ENCODE measurements at regions not wholly inside any gene's neighbourhood (a gene's known extent, or its start where the extent isn't known, plus 50 kb on each side); places are given as distances from the start of the nearest gene placed in this dataset.

DNA sequence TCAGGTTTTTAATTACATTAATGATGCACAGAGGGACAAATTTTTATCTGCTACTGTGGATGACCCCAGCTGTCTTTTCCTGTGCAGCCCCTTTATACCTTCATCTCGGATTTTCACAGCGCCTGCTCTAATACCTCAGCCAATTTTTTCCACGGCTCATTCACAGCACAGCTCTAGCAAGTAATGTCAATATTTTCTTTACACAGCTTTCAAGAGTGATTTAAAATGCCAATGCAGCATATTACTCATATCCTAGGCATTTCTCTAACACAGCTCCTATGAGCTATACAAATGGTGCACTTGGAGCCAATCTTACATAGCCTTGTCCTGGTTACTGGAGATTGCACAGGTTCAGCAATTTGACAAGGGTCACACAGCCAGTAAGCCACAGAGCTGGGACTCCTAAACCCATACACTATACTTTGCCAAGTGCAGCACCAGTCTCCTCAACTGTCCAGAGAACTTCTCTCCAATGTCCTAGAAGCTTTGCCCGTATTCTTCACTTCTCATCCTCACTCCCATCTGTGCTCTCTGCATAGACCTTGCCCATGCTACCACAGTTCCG, 661.8 kb downstream of the DTWD2 start:
- Mint-ChIP-seq H3K27me3 (ENCODE audit: low read depth) (no peaks in the 10 kb centered on the region; the same call in 1 of the 2 replicates), H3K36me3 (peaks cover 17% of the 10 kb centered on the region), H3K27ac (no peak overlapping the region), H3K4me3 (no peak overlapping the region), H3K4me1 (peaks cover 5% of the 10 kb centered on the region; the same call in 1 of the 2 replicates), H3K9me3 (peaks cover 25% of the 10 kb centered on the region)
- CTCF ChIA-PET: no interaction called here
- ATAC-seq (no peak; the same call in 1 of the 2 replicates), DNase-seq (ENCODE audit: low spot score) (no peak)
- POLR2A ChIA-PET: no interaction called here
- no peak for TF ChIP-seq RORB (CRISPR knock-in tag; IDR thresholded peaks at IDR 0.05)
- no peak for TF ChIP-seq FOXJ3 (CRISPR knock-in tag; IDR thresholded peaks at IDR 0.05; ENCODE audit: borderline replicate concordance)
- TF ChIP-seq JAZF1 (CRISPR knock-in tag; IDR thresholded peaks at IDR 0.05): no peak
- no peak for TF ChIP-seq CREB1 (CRISPR knock-in tag; IDR thresholded peaks at IDR 0.05)
- no peak for TF ChIP-seq OVOL2 (CRISPR knock-in tag; IDR thresholded peaks at IDR 0.05; ENCODE audit: borderline replicate concordance)
- TF ChIP-seq MXD4 (CRISPR knock-in tag; IDR thresholded peaks at IDR 0.05; ENCODE audit: borderline replicate concordance): no peak
- no peak for TF ChIP-seq SMAD4 (CRISPR knock-in tag; IDR thresholded peaks at IDR 0.05)
- TF ChIP-seq, protein P1, sequence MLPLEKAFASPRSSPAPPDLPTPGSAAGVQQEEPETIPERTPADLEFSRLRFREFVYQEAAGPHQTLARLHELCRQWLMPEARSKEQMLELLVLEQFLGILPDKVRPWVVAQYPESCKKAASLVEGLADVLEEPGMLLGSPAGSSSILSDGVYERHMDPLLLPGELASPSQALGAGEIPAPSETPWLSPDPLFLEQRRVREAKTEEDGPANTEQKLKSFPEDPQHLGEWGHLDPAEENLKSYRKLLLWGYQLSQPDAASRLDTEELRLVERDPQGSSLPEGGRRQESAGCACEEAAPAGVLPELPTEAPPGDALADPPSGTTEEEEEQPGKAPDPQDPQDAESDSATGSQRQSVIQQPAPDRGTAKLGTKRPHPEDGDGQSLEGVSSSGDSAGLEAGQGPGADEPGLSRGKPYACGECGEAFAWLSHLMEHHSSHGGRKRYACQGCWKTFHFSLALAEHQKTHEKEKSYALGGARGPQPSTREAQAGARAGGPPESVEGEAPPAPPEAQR (CRISPR knock-in tag; IDR thresholded peaks at IDR 0.05): no peak
- TF ChIP-seq ETV6 (CRISPR knock-in tag; IDR thresholded peaks at IDR 0.05): no peak
- no peak for TF ChIP-seq ESRRA (CRISPR knock-in tag; IDR thresholded peaks at IDR 0.05; ENCODE audit: borderline replicate concordance)
- no peak for TF ChIP-seq ELF4 (CRISPR knock-in tag; IDR thresholded peaks at IDR 0.05; ENCODE audit: low read depth)
- TF ChIP-seq ZNF396 (CRISPR knock-in tag; IDR thresholded peaks at IDR 0.05; ENCODE audit: borderline replicate concordance): no peak
- TF ChIP-seq NFATC4 (CRISPR knock-in tag; IDR thresholded peaks at IDR 0.05): no peak
- TF ChIP-seq TEAD1 (CRISPR knock-in tag; IDR thresholded peaks at IDR 0.05): no peak
- no peak for TF ChIP-seq TEAD4 (CRISPR knock-in tag; IDR thresholded peaks at IDR 0.05)
- no peak for TF ChIP-seq ZBTB21 (CRISPR knock-in tag; IDR thresholded peaks at IDR 0.05; ENCODE audit: borderline replicate concordance)
- TF ChIP-seq CTCF (IDR thresholded peaks at IDR 0.05): no peak
- TF ChIP-seq, protein P2, sequence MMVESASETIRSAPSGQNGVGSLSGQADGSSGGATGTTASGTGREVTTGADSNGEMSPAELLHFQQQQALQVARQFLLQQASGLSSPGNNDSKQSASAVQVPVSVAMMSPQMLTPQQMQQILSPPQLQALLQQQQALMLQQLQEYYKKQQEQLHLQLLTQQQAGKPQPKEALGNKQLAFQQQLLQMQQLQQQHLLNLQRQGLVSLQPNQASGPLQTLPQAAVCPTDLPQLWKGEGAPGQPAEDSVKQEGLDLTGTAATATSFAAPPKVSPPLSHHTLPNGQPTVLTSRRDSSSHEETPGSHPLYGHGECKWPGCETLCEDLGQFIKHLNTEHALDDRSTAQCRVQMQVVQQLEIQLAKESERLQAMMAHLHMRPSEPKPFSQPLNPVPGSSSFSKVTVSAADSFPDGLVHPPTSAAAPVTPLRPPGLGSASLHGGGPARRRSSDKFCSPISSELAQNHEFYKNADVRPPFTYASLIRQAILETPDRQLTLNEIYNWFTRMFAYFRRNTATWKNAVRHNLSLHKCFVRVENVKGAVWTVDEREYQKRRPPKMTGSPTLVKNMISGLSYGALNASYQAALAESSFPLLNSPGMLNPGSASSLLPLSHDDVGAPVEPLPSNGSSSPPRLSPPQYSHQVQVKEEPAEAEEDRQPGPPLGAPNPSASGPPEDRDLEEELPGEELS (CRISPR knock-in tag; IDR thresholded peaks at IDR 0.05): no peak
- TF ChIP-seq HMGA2 (CRISPR knock-in tag; IDR thresholded peaks at IDR 0.05): no peak

DNA sequence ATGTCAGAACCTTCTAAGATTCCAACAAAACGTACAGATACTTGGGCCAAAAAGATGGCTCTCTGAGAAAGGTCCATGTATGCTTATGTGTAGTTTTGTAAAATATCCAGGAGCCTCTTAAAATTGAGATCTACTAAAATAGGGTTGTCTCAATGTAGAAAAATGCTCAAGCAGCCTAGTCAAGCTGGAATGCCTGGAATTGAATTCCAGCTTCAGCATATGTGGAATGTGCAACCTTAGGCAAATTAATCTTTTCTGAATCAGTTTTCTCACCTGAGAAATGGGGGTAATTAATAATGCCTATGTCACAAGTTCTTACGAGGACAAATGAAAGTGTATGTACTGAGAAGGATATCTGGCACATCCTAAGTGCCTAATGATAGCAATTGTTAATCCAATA, 662.4 kb downstream of the DTWD2 start:
- H3K27me3 Mint-ChIP-seq (ENCODE audit: low read depth): no peaks in the 10 kb centered on the region; the same call in 1 of the 2 replicates
- H3K9me3 Mint-ChIP-seq: peaks cover 26% of the 10 kb centered on the region
- TF ChIP-seq GTF2I (CRISPR knock-in tag; conservative IDR thresholded peaks at IDR 0.05): no peak
- TF ChIP-seq, protein P3, sequence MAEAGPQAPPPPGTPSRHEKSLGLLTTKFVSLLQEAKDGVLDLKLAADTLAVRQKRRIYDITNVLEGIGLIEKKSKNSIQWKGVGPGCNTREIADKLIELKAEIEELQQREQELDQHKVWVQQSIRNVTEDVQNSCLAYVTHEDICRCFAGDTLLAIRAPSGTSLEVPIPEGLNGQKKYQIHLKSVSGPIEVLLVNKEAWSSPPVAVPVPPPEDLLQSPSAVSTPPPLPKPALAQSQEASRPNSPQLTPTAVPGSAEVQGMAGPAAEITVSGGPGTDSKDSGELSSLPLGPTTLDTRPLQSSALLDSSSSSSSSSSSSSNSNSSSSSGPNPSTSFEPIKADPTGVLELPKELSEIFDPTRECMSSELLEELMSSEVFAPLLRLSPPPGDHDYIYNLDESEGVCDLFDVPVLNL (CRISPR knock-in tag; IDR thresholded peaks at IDR 0.05; ENCODE audit: borderline replicate concordance, low read depth): no peak
- TF ChIP-seq NR3C1 (CRISPR knock-in tag; conservative IDR thresholded peaks at IDR 0.05; ENCODE audit: low read depth): no peak
- no peak for TF ChIP-seq NFE2L1 (CRISPR knock-in tag; IDR thresholded peaks at IDR 0.05)
- TF ChIP-seq, protein P4, sequence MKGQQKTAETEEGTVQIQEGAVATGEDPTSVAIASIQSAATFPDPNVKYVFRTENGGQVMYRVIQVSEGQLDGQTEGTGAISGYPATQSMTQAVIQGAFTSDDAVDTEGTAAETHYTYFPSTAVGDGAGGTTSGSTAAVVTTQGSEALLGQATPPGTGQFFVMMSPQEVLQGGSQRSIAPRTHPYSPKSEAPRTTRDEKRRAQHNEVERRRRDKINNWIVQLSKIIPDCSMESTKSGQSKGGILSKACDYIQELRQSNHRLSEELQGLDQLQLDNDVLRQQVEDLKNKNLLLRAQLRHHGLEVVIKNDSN (CRISPR knock-in tag; IDR thresholded peaks at IDR 0.05): no peak
- no peak for TF ChIP-seq TP53 (CRISPR knock-in tag; IDR thresholded peaks at IDR 0.05)
- TF ChIP-seq, protein P5, sequence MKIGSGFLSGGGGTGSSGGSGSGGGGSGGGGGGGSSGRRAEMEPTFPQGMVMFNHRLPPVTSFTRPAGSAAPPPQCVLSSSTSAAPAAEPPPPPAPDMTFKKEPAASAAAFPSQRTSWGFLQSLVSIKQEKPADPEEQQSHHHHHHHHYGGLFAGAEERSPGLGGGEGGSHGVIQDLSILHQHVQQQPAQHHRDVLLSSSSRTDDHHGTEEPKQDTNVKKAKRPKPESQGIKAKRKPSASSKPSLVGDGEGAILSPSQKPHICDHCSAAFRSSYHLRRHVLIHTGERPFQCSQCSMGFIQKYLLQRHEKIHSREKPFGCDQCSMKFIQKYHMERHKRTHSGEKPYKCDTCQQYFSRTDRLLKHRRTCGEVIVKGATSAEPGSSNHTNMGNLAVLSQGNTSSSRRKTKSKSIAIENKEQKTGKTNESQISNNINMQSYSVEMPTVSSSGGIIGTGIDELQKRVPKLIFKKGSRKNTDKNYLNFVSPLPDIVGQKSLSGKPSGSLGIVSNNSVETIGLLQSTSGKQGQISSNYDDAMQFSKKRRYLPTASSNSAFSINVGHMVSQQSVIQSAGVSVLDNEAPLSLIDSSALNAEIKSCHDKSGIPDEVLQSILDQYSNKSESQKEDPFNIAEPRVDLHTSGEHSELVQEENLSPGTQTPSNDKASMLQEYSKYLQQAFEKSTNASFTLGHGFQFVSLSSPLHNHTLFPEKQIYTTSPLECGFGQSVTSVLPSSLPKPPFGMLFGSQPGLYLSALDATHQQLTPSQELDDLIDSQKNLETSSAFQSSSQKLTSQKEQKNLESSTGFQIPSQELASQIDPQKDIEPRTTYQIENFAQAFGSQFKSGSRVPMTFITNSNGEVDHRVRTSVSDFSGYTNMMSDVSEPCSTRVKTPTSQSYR (CRISPR knock-in tag; IDR thresholded peaks at IDR 0.05): no peak
- TF ChIP-seq E2F1 (CRISPR knock-in tag; IDR thresholded peaks at IDR 0.05): no peak

More for the DNA sequence above, 662.4 kb downstream of the DTWD2 start:
- POLR2A ChIA-PET: no interaction called here
- H3K4me1 Mint-ChIP-seq: peaks cover 5% of the 10 kb centered on the region; the same call in 1 of the 2 replicates
- no peak overlapping the region for H3K4me3 Mint-ChIP-seq
- ATAC-seq (no peak), DNase-seq (ENCODE audit: low spot score) (no peak)
- CTCF ChIA-PET: no interaction called here
- H3K36me3 Mint-ChIP-seq: peaks cover 17% of the 10 kb centered on the region
- H3K27ac Mint-ChIP-seq: no peak overlapping the region
